Endometrial microvascular endothelial cells (primary cell): ENCODE measurements at regions not wholly inside any gene's neighbourhood (a gene's known extent, or its start where the extent isn't known, plus 50 kb on each side); places are given as distances from the start of the nearest gene placed in this dataset.

Source experiments
- in situ Hi-C: cut with HindIII; loops from 2 replicates; pipeline ENCODE4 v1.10.0; 2017; ENCODE audit warnings: low sequenced_read_pairs, low pct_unique_long_range_greater_than_20kb; ENCODE audit errors: inconsistent ontology term

DNA sequence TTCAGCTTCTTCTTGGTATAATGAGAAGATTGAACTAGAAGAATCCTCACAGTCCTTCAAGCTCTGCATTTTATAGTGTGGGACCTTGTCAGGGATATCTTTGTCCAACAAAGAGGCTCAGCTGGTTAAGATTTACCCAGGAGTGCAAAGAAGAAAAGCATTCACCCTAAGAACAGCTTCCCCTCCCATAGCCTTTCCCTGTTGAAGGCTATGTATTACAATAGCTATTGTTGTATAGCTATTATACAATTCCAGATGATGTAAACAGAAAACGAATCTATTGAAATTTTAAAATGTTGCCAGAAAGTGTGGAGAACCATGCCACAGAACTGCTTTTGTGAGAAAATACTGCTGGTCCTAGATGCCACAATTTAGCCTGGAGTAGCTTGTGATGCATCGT lies 85.5 kb upstream of the CNKSR3 start:
- in situ Hi-C loops = no loop called here

- in situ Hi-C loops = no loop called here
Observed at GRCh38 chr6:154596701-154597100, 86.2 kb upstream of the CNKSR3 start.

GRCh38 chr6:154598399-154598798 lies 87.9 kb upstream of the CNKSR3 start:
- in situ Hi-C loops = no loop called here

- in situ Hi-C loops = no loop called here
Observed at GRCh38 chr6:154602296-154602695, 91.8 kb upstream of the CNKSR3 start.

- in situ Hi-C loops = no loop called here
Observed at GRCh38 chr6:154602708-154603107, 92.2 kb upstream of the CNKSR3 start.

- in situ Hi-C loops = no loop called here
Observed at GRCh38 chr6:154604119-154604518, 93.6 kb upstream of the CNKSR3 start.

GRCh38 chr6:154605178-154605881 lies 94.8 kb upstream of the CNKSR3 start:
- in situ Hi-C loops = no loop called here

DNA sequence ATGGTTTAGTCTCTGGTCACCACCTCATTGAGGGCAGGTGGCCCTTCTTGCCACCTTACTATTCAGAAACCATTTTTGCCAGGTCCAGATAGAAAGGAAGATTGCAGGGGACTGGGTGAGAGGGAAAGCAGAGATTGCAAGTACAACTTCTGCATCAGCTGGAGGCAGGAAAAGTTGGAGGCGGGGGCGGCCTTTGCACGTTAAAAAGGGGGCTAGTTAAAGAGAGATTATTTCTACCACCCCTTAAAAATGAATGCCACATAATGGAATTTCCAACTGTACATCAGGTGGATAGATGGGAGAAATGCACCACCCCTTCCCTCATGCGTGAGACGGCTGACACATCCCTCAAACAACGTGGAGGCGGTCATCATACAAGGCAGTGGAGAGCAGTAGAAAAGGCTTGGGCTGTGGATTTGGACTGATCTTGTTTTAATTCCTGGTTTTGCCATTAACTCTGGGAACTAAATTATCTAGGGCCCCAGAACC lies 95.4 kb upstream of the CNKSR3 start:
- in situ Hi-C loops = no loop called here

GRCh38 chr6:154606457-154606856 lies 96.0 kb upstream of the CNKSR3 start:
- in situ Hi-C loops = no loop called here

- in situ Hi-C loops = no loop called here
Observed at GRCh38 chr6:154606860-154607259, 96.4 kb upstream of the CNKSR3 start.

DNA sequence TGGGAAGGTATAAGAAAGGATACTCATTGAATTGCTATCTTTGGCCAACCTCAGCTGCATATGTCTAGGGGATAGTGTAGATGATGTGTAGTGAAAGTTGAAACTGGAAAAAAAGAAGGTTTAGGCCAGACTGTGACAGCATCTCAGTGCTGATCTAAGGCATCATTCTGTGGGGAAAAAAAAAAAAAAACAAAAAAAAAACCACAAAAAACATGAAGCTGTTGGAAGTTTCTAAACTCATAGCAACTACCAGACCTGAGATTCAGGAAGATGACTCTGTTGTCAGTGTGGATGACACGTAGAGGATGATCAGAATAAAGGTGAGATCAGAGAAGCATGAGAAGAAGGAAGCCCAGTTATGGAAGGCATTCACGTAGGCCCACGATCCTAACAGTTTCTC lies 100.8 kb upstream of the CNKSR3 start:
- in situ Hi-C loops = no loop called here

DNA sequence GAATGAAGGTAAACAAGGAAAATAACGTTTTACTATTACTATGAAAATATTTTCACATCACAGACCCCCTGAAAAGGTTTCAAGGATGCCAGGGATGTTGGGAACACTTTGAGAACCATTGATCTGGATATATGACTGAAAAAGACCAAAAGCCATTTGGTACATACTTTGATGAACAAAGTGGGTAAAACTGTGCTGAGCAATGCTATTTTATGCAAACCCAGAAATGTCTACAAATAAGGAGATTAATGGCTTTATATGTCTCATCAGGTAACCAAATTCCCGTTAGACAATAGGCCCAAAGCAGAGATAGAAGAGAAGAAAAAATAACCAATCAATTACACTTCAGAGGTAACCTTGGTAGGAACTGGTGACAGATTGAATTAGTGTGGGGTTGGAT lies 101.4 kb upstream of the CNKSR3 start:
- in situ Hi-C loops = no loop called here

GRCh38 chr6:154613137-154613676 lies 102.7 kb upstream of the CNKSR3 start:
- in situ Hi-C loops = no loop called here

GRCh38 chr6:154614101-154614500 lies 103.6 kb upstream of the CNKSR3 start:
- in situ Hi-C loops = no loop called here

DNA sequence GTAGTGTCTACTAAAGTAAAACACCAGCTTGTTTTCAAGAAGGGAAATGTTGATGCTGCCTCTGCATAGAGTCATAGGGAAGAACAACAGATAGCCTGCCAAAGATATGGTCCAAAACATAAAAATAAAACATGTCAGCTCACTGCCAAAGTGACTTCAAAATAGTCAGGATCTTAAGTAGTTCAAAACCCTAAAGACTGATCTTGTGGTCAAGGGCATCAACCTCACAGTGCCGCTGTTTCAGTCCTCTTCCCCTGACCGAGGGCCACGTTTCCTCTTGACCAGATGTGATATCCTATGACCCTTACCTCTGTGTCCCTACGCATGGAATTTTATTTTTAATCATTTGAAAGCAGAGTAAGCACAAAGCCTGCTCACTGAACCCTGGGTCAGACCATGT lies 104.2 kb upstream of the CNKSR3 start:
- in situ Hi-C loops = no loop called here

- in situ Hi-C loops = no loop called here
Observed at GRCh38 chr6:154615483-154616025, 105.1 kb upstream of the CNKSR3 start.

DNA sequence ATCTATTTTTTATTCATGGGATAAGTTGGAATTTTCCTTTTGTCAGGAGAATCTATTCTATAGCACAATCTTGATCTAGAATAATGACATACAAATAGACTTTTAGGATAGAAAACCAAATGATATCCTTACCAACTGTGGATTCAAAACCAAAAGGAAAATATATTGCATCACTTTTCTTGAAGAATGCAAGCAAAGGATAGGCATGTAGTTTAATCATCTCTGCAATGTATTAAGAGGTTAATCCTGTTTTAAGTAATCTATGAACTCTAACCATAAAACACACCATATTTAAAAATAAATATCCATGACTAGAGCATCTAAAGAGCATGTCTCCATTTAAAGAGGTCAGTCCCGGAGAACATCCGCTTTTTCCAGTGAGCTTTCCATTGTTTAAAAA lies 106.7 kb upstream of the CNKSR3 start:
- in situ Hi-C loops = no loop called here

- in situ Hi-C loops = no loop called here
Observed at GRCh38 chr6:154619146-154619545, 108.7 kb upstream of the CNKSR3 start.

GRCh38 chr6:154621686-154622085 lies 111.2 kb upstream of the CNKSR3 start:
- in situ Hi-C loops = no loop called here

- in situ Hi-C loops = no loop called here
Observed at GRCh38 chr6:154622618-154623336, 110.4 kb upstream of the SCAF8 start.
